Glomerular endothelial cell (primary cell): ENCODE measurements at regions not wholly inside any gene's neighbourhood (a gene's known extent, or its start where the extent isn't known, plus 50 kb on each side); places are given as distances from the start of the nearest gene placed in this dataset.
"Not testable (repeated sequence)": the region's sequence is repeated elsewhere in the genome, so short reads cannot be mapped to it uniquely, and the experiment has no call there.

Experiments used
- DNase-seq: peaks from one replicate; pipeline ENCODE4 v3.0.0-alpha.2; 2011; ENCODE audit warnings: low read depth, low spot score; ENCODE audit errors: extremely low read depth

- no peak for DNase-seq
Observed at GRCh38 chr10:55550236-55550635, 749.2 kb upstream of the PCDH15 start.

GRCh38 chr10:55537497-55537896 lies 736.5 kb upstream of the PCDH15 start:
- DNase-seq, result not testable (repeated sequence)

- DNase-seq, result no peak
Observed at GRCh38 chr10:55519264-55519663, 718.2 kb upstream of the PCDH15 start.

GRCh38 chr10:55518416-55518815 lies 717.4 kb upstream of the PCDH15 start:
- not testable (repeated sequence) for DNase-seq

- DNase-seq, result no peak
Observed at GRCh38 chr10:55509168-55509567, 708.1 kb upstream of the PCDH15 start.

- peak; percentile 14 for DNase-seq
Observed at GRCh38 chr10:55500931-55501559, 700.0 kb upstream of the PCDH15 start.

- no peak for DNase-seq
Observed at GRCh38 chr10:55497893-55498499, 697.0 kb upstream of the PCDH15 start.

GRCh38 chr10:55495555-55495954 lies 694.5 kb upstream of the PCDH15 start:
- DNase-seq, result no peak

- DNase-seq, result no peak
Observed at GRCh38 chr10:55491712-55492111, 690.7 kb upstream of the PCDH15 start.

- no peak for DNase-seq
Observed at GRCh38 chr10:55485827-55486226, 684.8 kb upstream of the PCDH15 start.

- no peak for DNase-seq
Observed at GRCh38 chr10:55476129-55476528, 675.1 kb upstream of the PCDH15 start.

GRCh38 chr10:55474258-55474657 lies 673.2 kb upstream of the PCDH15 start:
- no peak for DNase-seq

- no peak for DNase-seq
Observed at GRCh38 chr10:55470840-55471239, 669.8 kb upstream of the PCDH15 start.

- DNase-seq, result no peak
Observed at GRCh38 chr10:55466806-55467504, 665.9 kb upstream of the PCDH15 start.

GRCh38 chr10:55464083-55464482 lies 663.1 kb upstream of the PCDH15 start:
- no peak for DNase-seq

GRCh38 chr10:55460008-55460407 lies 659.0 kb upstream of the PCDH15 start:
- no peak for DNase-seq

GRCh38 chr10:55449981-55450380 lies 649.0 kb upstream of the PCDH15 start:
- no peak for DNase-seq

- no peak for DNase-seq
Observed at GRCh38 chr10:55446441-55447002, 645.5 kb upstream of the PCDH15 start.

GRCh38 chr10:55441777-55442176 lies 640.7 kb upstream of the PCDH15 start:
- DNase-seq, result no peak

GRCh38 chr10:55426138-55426537 lies 625.1 kb upstream of the PCDH15 start:
- DNase-seq, result no peak

GRCh38 chr10:55410415-55410885 lies 609.4 kb upstream of the PCDH15 start:
- DNase-seq, result peak; percentile 42

GRCh38 chr10:55404094-55404493 lies 603.1 kb upstream of the PCDH15 start:
- no peak for DNase-seq
